ENCODE measurements at regions not wholly inside any gene's neighbourhood (a gene's known extent, or its start where the extent isn't known, plus 50 kb on each side); places are given as distances from the start of the nearest gene placed in this dataset.

- TF ChIP-seq RAD21 (IDR thresholded peaks at IDR 0.05 in 1 of 2, conservative IDR thresholded peaks at IDR 0.05 in 1 of 2; ENCODE audit: low read depth in 2 of 2, low read length in 2 of 2) (no peak), CTCF (IDR thresholded peaks at IDR 0.05; ENCODE audit: control extremely low read depth in 1 of 3, insufficient read depth in 1 of 3, low read depth in 1 of 3, low read length in 3 of 3) (no peak), POLR2A (IDR thresholded peaks at IDR 0.05; ENCODE audit: control extremely low read depth in 1 of 2, low read depth in 2 of 2, low read length in 2 of 2) (no peak), SP2 (IDR thresholded peaks at IDR 0.05; ENCODE audit: low read length) (no peak)
Observed at GRCh38 chr9:29233193-29233592, 1659.9 kb upstream of the C9orf72 start.
